GM23248 (cell line): ENCODE measurements at regions not wholly inside any gene's neighbourhood (a gene's known extent, or its start where the extent isn't known, plus 50 kb on each side); places are given as distances from the start of the nearest gene placed in this dataset.

ENCODE experiments used
- DNase-seq: peaks from one replicate; pipeline ENCODE4 v3.0.0-alpha.2; 2015
- H2AFZ ChIP-seq: fragments of 200-600 bp; sonication (generic); 2 replicates; pipeline ENCODE4 v1.6.1; 2016; ENCODE audit warnings: antibody characterized with exemption
- H3F3A ChIP-seq: fragments of 200-600 bp; sonication (generic); 2 replicates; pipeline ENCODE4 v1.6.1; 2016; ENCODE audit warnings: mild to moderate bottlenecking, antibody characterized with exemption, mixed run types; ENCODE audit not compliant: insufficient read depth
- H3K27ac ChIP-seq: fragments of 200-600 bp; sonication (generic); 2 replicates; pipeline ENCODE4 v1.5.1; 2016; ENCODE audit warnings: mild to moderate bottlenecking
- H3K27me3 ChIP-seq: fragments of 200-600 bp; sonication (generic); replicated peaks from 2 replicates; pipeline ENCODE4 v1.6.1; 2016; ENCODE audit warnings: mild to moderate bottlenecking; ENCODE audit not compliant: insufficient read depth
- H3K36me3 ChIP-seq: fragments of 200-600 bp; sonication (generic); 2 replicates; pipeline ENCODE4 v1.6.1; 2016; ENCODE audit warnings: low read depth, mild to moderate bottlenecking
- H3K4me1 ChIP-seq: fragments of 200-600 bp; sonication (generic); 2 replicates; pipeline ENCODE4 v1.6.1; 2016; ENCODE audit warnings: mild to moderate bottlenecking; ENCODE audit not compliant: insufficient read depth
- H3K4me2 ChIP-seq: fragments of 200-600 bp; sonication (generic); one replicate; pipeline ENCODE4 v1.6.1; 2016; ENCODE audit warnings: mild to moderate bottlenecking; ENCODE audit not compliant: unreplicated experiment
- H3K4me3 ChIP-seq: fragments of 200-600 bp; sonication (generic); 2 replicates; pipeline ENCODE4 v1.5.1; 2016; ENCODE audit warnings: mild to moderate bottlenecking
- H3K79me2 ChIP-seq: fragments of 200-600 bp; sonication (generic); 2 replicates; pipeline ENCODE4 v1.6.1; 2016; ENCODE audit warnings: mild to moderate bottlenecking; ENCODE audit not compliant: insufficient read depth
- H3K9ac ChIP-seq: fragments of 200-600 bp; sonication (generic); 2 replicates; pipeline ENCODE4 v1.6.1; 2016; ENCODE audit warnings: mild to moderate bottlenecking
- H3K9me2 ChIP-seq: fragments of 200-600 bp; sonication (generic); 2 replicates; pipeline ENCODE4 v1.6.1; 2016; ENCODE audit warnings: mixed run types, mild to moderate bottlenecking, moderate library complexity; ENCODE audit not compliant: insufficient read depth
- H3K9me3 ChIP-seq: fragments of 200-600 bp; sonication (generic); one replicate; pipeline ENCODE4 v1.6.1; 2017; ENCODE audit warnings: low read depth
- H4K20me1 ChIP-seq: fragments of 200-600 bp; sonication (generic); 2 replicates; pipeline ENCODE4 v1.6.0; 2016; ENCODE audit not compliant: insufficient read depth
- EZH2 ChIP-seq: fragments of 200-600 bp; sonication (generic); IDR thresholded peaks from 2 replicates; pipeline ENCODE4 v1.6.1; 2018; ENCODE audit warnings: antibody characterized with exemption, mild to moderate bottlenecking; ENCODE audit not compliant: insufficient read depth, poor library complexity, severe bottlenecking
- EZH2phosphoT487 ChIP-seq: fragments of 200-600 bp; sonication (generic); IDR thresholded peaks from 2 replicates; pipeline ENCODE4 v1.6.1; 2018; ENCODE audit warnings: antibody characterized with exemption, moderate library complexity, mild to moderate bottlenecking, low read depth; ENCODE audit not compliant: insufficient read depth
- WGBS, 2 experiments: methylation state at CpG; one replicate each; pipeline ENCODE4 v1.1.6; 2015 to 2017; ENCODE audit warnings: low lambda C conversion rate in 2 of 2, low coverage in 1 of 2; ENCODE audit errors: missing lambda C conversion rate in 2 of 2; 5-methylcytosine and 5-hydroxymethylcytosine counted together
- in situ Hi-C: fragments of 300-500 bp; cut with MboI; formaldehyde crosslinking; loops from 2 replicates; pipeline ENCODE4 v1.15.0; 2020

DNA sequence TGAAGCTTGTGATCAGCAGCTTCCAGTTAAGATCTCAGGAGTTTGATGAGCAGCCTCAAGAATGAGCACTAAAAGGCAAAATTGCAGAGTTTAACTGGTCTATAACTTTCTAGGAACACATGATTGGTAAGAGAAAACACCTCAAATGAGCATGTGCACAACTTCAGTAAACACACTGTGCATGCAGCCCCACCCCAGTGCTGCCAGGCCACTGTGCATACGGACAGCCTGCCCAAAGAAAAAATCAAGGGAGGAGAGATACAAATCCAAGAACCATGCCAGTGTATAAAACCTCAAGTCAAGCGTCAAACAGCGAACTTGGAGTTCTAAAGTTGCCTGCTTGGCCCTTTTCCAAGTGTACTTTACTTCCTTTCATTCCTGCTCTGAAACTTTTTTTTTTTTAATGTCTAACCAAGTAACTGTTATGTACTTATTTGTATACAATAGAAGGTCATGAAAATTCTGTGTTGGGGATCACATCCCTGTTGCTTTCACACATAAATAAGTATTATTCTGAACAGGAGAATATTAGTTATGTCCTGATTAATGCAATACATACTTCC, 125.6 kb upstream of the TSLP start:
- no peaks in the 10 kb centered on the region for H4K20me1 ChIP-seq
- WGBS, 2 experiments, result 14 to 18% methylated on average over 3 of the region's 3 CpGs
- H3K4me2 ChIP-seq, result no peak overlapping the region
- no peaks in the 10 kb centered on the region for H3K79me2 ChIP-seq
- H3F3A ChIP-seq, result no peaks in the 10 kb centered on the region
- no peaks in the 10 kb centered on the region for H3K36me3 ChIP-seq
- DNase-seq, result no peak
- H3K4me3 ChIP-seq, result no peak overlapping the region
- in situ Hi-C loops, result no loop called here
- H3K9me3 ChIP-seq, result no peaks in the 10 kb centered on the region
- H2AFZ ChIP-seq, result no peak overlapping the region
- no peak overlapping the region for H3K27ac ChIP-seq
- no peak overlapping the region for H3K9ac ChIP-seq
- no peaks in the 10 kb centered on the region for H3K4me1 ChIP-seq
- TF ChIP-seq EZH2 (no peak), EZH2phosphoT487 (no peak)
- no peaks in the 10 kb centered on the region for H3K9me2 ChIP-seq
- H3K27me3 ChIP-seq, result peaks cover 48% of the 10 kb centered on the region

- Histone ChIP-seq H3K9ac (no peak overlapping the region), H3K36me3 (no peaks in the 10 kb centered on the region), H3K9me2 (no peaks in the 10 kb centered on the region), H3K9me3 (no peaks in the 10 kb centered on the region), H3K27me3 (peaks cover 35% of the 10 kb centered on the region), H3K4me2 (no peak overlapping the region), H3K4me1 (no peaks in the 10 kb centered on the region), H3K4me3 (no peak overlapping the region), H2AFZ (no peak overlapping the region), H3F3A (no peaks in the 10 kb centered on the region), H3K27ac (no peak overlapping the region), H3K79me2 (no peaks in the 10 kb centered on the region), H4K20me1 (no peaks in the 10 kb centered on the region)
- TF ChIP-seq EZH2 (no peak), EZH2phosphoT487 (no peak)
- in situ Hi-C loops, result no loop called here
- no peak for DNase-seq
- WGBS, 2 experiments, result 16 to 29% methylated on average over 2 of the region's 2 CpGs
Observed at GRCh38 chr5:110951373-110951791, 120.1 kb upstream of the TSLP start.

- no peak overlapping the region for H3K4me2 ChIP-seq
- no peak overlapping the region for H2AFZ ChIP-seq
- H4K20me1 ChIP-seq, result no peaks in the 10 kb centered on the region
- H3K27ac ChIP-seq, result no peak overlapping the region
- peaks cover 5% of the 10 kb centered on the region; the same call in 1 of the 2 replicates for H3K4me1 ChIP-seq
- H3F3A ChIP-seq, result no peaks in the 10 kb centered on the region
- no peaks in the 10 kb centered on the region for H3K9me2 ChIP-seq
- no peaks in the 10 kb centered on the region for H3K36me3 ChIP-seq
- 37 to 41% methylated on average over 17 to 19 of the region's 20 CpGs for WGBS, 2 experiments
- no peaks in the 10 kb centered on the region for H3K9me3 ChIP-seq
- H3K27me3 ChIP-seq, result peaks cover 10% of the 10 kb centered on the region; the same call in 1 of the 2 replicates
- no peaks in the 10 kb centered on the region for H3K79me2 ChIP-seq
- H3K4me3 ChIP-seq, result no peak overlapping the region
- no peak for DNase-seq
- TF ChIP-seq EZH2phosphoT487 (no peak), EZH2 (no peak)
- no peak overlapping the region for H3K9ac ChIP-seq
- in situ Hi-C loops, result no loop called here
Observed at GRCh38 chr5:110956280-110956912, 115.1 kb upstream of the TSLP start.

DNA sequence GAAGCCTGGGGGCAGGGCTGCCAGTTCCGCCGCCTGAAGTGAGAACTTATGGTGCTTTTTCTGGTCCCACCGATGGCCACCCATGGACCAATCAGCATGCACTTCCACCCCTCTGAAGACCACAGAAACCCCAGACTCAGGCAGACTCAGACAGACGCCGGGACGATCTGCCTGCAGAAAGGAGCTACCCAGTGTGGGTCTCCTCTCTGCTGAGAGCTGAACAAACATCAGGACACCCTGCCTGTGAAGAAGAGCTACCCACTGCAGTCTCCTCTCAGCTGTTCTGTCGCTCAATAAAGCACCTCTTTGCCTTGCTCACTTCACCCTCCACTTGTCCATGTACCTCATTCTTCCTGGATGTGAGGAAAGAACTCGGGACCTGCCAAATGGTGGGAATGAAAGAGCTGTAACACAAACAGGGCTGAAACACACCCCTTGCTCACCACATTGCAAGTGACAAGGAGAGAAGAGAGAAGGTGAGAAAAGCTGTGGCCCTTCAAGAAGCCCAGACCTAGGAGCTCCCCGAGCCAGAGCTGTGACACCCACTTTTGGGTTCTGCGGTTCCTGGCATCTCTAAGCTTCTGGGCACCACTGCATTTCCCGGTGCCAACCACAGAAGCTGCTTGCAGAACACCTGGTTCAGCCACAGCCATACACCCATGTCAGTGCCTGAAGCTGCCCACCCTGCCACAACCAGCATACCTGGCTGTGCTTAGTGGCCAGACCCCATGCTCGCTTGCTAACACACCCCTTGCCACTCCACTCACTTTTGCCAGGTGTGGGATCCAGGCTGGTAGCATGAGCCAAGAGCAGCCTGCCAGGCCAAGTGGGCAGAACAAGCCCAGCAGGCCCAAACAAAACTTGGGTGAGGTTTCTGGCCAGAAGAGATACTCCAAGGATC, 114.3 kb upstream of the TSLP start:
- Histone ChIP-seq H3K9ac (no peak overlapping the region), H3K4me2 (no peak overlapping the region), H3K4me3 (no peak overlapping the region), H3K9me3 (no peaks in the 10 kb centered on the region), H3F3A (no peaks in the 10 kb centered on the region), H4K20me1 (no peaks in the 10 kb centered on the region), H3K27ac (no peak overlapping the region), H2AFZ (no peak overlapping the region), H3K36me3 (no peaks in the 10 kb centered on the region), H3K79me2 (no peaks in the 10 kb centered on the region), H3K9me2 (no peaks in the 10 kb centered on the region), H3K27me3 (peaks cover 5% of the 10 kb centered on the region; the same call in 1 of the 2 replicates), H3K4me1 (peaks cover 5% of the 10 kb centered on the region; the same call in 1 of the 2 replicates)
- no peak for DNase-seq
- no peak for TF ChIP-seq EZH2phosphoT487
- TF ChIP-seq EZH2, result no peak
- in situ Hi-C loops, result no loop called here
- 39% methylated on average over 12 of the region's 12 CpGs for WGBS, 2 experiments
